ENCODE measurements at regions not wholly inside any gene's neighbourhood (a gene's known extent, or its start where the extent isn't known, plus 50 kb on each side); places are given as distances from the start of the nearest gene placed in this dataset.

DNA sequence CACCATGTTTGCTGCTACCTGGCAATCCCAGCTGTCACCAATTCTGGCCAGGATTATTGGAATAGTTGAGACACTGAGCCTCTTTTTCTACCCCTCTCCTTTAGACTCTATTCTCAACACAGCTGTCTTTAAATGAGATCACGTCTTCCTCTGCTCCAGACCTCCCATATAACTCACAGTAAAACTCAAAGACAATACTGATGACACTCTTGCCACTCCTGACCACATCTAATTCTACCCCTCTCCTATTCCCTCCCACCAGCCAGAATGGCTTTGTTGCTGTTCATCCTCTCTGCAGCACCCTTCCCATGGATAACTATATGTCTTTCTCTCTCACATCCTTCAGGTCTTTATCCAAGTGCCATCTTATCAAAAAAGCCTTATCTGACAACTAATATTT, 188.6 kb upstream of the IL15 start (continued):
- TF ChIP-seq PHF21A (IDR thresholded peaks at IDR 0.05; ENCODE audit: borderline replicate concordance, low read depth), result no peak
- no peak for TF ChIP-seq HLTF (IDR thresholded peaks at IDR 0.05)

DNA sequence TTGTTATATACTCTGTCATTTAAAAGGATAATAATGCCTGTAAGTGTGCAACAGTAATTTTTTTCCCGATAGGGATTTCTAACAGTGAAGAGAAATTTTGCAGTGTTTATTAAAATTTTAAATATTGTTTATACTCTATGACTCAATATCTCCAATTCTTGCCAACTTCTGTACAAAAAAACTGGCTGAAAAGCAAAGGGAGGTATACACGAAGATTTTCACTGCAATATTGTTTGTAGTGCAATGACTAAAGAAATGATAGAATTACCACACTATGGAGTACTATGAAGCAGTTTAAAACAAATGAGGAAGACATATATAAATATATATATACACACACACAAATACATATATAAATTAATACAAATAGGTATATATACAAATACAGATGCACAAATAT, 187.9 kb upstream of the IL15 start:
- ChIA-PET CTCF (ENCODE audit: low intra/inter-chr PET ratio) (no interaction called here), POLR2A (no interaction called here)
- H3K9me3 ChIP-seq (replicated peaks; ENCODE audit: control insufficient read depth, insufficient read depth, low read depth, low read length), result no peaks in the 10 kb centered on the region
- H3K9ac ChIP-seq (ENCODE audit: insufficient read depth in 1 of 2, low read depth in 2 of 2, low read length in 2 of 2), result no peak overlapping the region
- BruUV-seq (replicated peaks), result no TSS peak
- FAIRE-seq (no peak), ATAC-seq (no peak), DNase-seq (ENCODE audit: extremely low read depth in 1 of 4, low spot score in 3 of 4) (no peak)
- H3K27ac ChIP-seq (ENCODE audit: extremely low read depth, low read depth, low read length), result no peak overlapping the region
- no peaks in the 10 kb centered on the region for H3K27me3 ChIP-seq (ENCODE audit: control insufficient read depth in 2 of 2, insufficient read depth in 2 of 2, low read length in 2 of 2)
- H3K9me1 ChIP-seq (ENCODE audit: control insufficient read depth, insufficient read depth, low read length), result no peaks in the 10 kb centered on the region
- no peak overlapping the region for H2AFZ ChIP-seq (ENCODE audit: low read depth, low read length)
- intact Hi-C loops (cut with micrococcal nuclease), result no loop called here
- no peak overlapping the region for H3K4me3 ChIP-seq
- no peaks in the 10 kb centered on the region for H4K20me1 ChIP-seq (replicated peaks; ENCODE audit: control insufficient read depth, insufficient read depth, low read length)
- TF ChIP-seq, protein P1, sequence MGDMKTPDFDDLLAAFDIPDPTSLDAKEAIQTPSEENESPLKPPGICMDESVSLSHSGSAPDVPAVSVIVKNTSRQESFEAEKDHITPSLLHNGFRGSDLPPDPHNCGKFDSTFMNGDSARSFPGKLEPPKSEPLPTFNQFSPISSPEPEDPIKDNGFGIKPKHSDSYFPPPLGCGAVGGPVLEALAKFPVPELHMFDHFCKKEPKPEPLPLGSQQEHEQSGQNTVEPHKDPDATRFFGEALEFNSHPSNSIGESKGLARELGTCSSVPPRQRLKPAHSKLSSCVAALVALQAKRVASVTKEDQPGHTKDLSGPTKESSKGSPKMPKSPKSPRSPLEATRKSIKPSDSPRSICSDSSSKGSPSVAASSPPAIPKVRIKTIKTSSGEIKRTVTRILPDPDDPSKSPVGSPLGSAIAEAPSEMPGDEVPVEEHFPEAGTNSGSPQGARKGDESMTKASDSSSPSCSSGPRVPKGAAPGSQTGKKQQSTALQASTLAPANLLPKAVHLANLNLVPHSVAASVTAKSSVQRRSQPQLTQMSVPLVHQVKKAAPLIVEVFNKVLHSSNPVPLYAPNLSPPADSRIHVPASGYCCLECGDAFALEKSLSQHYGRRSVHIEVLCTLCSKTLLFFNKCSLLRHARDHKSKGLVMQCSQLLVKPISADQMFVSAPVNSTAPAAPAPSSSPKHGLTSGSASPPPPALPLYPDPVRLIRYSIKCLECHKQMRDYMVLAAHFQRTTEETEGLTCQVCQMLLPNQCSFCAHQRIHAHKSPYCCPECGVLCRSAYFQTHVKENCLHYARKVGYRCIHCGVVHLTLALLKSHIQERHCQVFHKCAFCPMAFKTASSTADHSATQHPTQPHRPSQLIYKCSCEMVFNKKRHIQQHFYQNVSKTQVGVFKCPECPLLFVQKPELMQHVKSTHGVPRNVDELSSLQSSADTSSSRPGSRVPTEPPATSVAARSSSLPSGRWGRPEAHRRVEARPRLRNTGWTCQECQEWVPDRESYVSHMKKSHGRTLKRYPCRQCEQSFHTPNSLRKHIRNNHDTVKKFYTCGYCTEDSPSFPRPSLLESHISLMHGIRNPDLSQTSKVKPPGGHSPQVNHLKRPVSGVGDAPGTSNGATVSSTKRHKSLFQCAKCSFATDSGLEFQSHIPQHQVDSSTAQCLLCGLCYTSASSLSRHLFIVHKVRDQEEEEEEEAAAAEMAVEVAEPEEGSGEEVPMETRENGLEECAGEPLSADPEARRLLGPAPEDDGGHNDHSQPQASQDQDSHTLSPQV (IDR thresholded peaks at IDR 0.05), result no peak
- TF ChIP-seq CCNT2 (IDR thresholded peaks at IDR 0.05; ENCODE audit: borderline replicate concordance, extremely low read depth, insufficient read length, low read depth, low read length) (no peak), HEY1 (CRISPR knock-in tag; IDR thresholded peaks at IDR 0.05; ENCODE audit: borderline replicate concordance) (no peak), ZNF239 (CRISPR knock-in tag; IDR thresholded peaks at IDR 0.05) (no peak), HIVEP1 (CRISPR knock-in tag; IDR thresholded peaks at IDR 0.05) (no peak), DACH1 (IDR thresholded peaks at IDR 0.05; ENCODE audit: partially characterized antibody) (no peak)
- TF ChIP-seq, protein P2, sequence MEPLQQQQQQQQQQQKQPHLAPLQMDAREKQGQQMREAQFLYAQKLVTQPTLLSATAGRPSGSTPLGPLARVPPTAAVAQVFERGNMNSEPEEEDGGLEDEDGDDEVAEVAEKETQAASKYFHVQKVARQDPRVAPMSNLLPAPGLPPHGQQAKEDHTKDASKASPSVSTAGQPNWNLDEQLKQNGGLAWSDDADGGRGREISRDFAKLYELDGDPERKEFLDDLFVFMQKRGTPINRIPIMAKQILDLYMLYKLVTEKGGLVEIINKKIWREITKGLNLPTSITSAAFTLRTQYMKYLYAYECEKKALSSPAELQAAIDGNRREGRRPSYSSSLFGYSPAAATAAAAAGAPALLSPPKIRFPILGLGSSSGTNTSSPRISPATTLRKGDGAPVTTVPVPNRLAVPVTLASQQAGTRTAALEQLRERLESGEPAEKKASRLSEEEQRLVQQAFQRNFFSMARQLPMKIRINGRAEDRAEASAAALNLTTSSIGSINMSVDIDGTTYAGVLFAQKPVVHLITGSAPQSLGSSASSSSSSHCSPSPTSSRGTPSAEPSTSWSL (CRISPR knock-in tag; IDR thresholded peaks at IDR 0.05; ENCODE audit: borderline replicate concordance), result no peak
- TF ChIP-seq, protein P3, sequence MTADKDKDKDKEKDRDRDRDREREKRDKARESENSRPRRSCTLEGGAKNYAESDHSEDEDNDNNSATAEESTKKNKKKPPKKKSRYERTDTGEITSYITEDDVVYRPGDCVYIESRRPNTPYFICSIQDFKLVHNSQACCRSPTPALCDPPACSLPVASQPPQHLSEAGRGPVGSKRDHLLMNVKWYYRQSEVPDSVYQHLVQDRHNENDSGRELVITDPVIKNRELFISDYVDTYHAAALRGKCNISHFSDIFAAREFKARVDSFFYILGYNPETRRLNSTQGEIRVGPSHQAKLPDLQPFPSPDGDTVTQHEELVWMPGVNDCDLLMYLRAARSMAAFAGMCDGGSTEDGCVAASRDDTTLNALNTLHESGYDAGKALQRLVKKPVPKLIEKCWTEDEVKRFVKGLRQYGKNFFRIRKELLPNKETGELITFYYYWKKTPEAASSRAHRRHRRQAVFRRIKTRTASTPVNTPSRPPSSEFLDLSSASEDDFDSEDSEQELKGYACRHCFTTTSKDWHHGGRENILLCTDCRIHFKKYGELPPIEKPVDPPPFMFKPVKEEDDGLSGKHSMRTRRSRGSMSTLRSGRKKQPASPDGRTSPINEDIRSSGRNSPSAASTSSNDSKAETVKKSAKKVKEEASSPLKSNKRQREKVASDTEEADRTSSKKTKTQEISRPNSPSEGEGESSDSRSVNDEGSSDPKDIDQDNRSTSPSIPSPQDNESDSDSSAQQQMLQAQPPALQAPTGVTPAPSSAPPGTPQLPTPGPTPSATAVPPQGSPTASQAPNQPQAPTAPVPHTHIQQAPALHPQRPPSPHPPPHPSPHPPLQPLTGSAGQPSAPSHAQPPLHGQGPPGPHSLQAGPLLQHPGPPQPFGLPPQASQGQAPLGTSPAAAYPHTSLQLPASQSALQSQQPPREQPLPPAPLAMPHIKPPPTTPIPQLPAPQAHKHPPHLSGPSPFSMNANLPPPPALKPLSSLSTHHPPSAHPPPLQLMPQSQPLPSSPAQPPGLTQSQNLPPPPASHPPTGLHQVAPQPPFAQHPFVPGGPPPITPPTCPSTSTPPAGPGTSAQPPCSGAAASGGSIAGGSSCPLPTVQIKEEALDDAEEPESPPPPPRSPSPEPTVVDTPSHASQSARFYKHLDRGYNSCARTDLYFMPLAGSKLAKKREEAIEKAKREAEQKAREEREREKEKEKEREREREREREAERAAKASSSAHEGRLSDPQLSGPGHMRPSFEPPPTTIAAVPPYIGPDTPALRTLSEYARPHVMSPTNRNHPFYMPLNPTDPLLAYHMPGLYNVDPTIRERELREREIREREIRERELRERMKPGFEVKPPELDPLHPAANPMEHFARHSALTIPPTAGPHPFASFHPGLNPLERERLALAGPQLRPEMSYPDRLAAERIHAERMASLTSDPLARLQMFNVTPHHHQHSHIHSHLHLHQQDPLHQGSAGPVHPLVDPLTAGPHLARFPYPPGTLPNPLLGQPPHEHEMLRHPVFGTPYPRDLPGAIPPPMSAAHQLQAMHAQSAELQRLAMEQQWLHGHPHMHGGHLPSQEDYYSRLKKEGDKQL (CRISPR knock-in tag; IDR thresholded peaks at IDR 0.05; ENCODE audit: borderline replicate concordance), result no peak
- H3K4me2 ChIP-seq (ENCODE audit: insufficient read depth, low read length), result no peak overlapping the region
- 0% methylated on average over 2 of the region's 2 CpGs for WGBS (ENCODE audit: insufficient coverage, low coverage, missing lambda C conversion rate)
- H3K36me3 ChIP-seq (ENCODE audit: control insufficient read depth, insufficient read depth, low read length), result no peaks in the 10 kb centered on the region
- in situ Hi-C loops (cut with MboI), result no loop called here
- H3K79me2 ChIP-seq (ENCODE audit: control insufficient read depth, insufficient read depth, low read length), result no peaks in the 10 kb centered on the region
- H3K4me1 ChIP-seq (replicated peaks in 1 of 2; ENCODE audit: control insufficient read depth in 2 of 2, insufficient read depth in 2 of 2, low read length in 2 of 2), result no peaks in the 10 kb centered on the region
